Panc1 (cell line): ENCODE measurements at regions not wholly inside any gene's neighbourhood (a gene's known extent, or its start where the extent isn't known, plus 50 kb on each side); places are given as distances from the start of the nearest gene placed in this dataset.

Experiments used
- POLR2AphosphoS5 ChIP-seq: IDR thresholded peaks from 2 replicates; pipeline ENCODE4 v1.6.1; 2012; ENCODE audit warnings: mild to moderate bottlenecking, low read depth, low read length, moderate library complexity
- SIN3A ChIP-seq: IDR thresholded peaks from 2 replicates; pipeline ENCODE4 v1.6.1; 2012; ENCODE audit warnings: low read depth, mild to moderate bottlenecking, low read length, moderate library complexity, borderline replicate concordance; ENCODE audit not compliant: insufficient read depth
- TF ChIP-seq, protein P1 (sequence below): fragments of 450-650 bp; IDR thresholded peaks from 2 replicates; pipeline ENCODE4 v1.5.1; 2017; ENCODE audit warnings: mild to moderate bottlenecking
- TF ChIP-seq, protein P2 (sequence below), 2 experiments: IDR thresholded peaks; 2 replicates each; pipeline ENCODE4 v1.6.1; 2011 to 2012; ENCODE audit warnings: low read depth in 2 of 2, control low read depth in 1 of 2, low read length in 1 of 2, mild to moderate bottlenecking in 1 of 2, moderate library complexity in 1 of 2; ENCODE audit not compliant: insufficient read depth in 1 of 2

DNA sequence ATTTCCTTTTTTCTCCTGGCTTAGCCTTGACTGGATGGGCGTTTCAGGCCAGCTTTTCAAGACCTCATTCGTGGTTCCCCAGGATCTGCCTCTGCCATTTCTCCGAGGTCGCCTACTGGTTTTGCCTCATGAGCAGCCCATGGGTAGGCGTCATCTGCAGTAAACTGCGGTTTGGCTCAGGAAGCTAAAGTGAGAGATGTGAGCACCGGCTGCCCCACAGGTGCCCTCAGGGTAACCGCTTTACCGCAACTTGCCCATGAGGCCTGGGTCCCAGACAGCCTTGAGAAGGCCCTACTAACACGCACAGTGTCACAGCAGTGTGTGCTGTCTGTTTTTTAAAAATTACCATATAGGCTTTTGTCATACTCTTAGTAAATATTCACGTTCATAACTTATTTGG, 53.4 kb upstream of the TBXT start:
- TF ChIP-seq, protein P1, sequence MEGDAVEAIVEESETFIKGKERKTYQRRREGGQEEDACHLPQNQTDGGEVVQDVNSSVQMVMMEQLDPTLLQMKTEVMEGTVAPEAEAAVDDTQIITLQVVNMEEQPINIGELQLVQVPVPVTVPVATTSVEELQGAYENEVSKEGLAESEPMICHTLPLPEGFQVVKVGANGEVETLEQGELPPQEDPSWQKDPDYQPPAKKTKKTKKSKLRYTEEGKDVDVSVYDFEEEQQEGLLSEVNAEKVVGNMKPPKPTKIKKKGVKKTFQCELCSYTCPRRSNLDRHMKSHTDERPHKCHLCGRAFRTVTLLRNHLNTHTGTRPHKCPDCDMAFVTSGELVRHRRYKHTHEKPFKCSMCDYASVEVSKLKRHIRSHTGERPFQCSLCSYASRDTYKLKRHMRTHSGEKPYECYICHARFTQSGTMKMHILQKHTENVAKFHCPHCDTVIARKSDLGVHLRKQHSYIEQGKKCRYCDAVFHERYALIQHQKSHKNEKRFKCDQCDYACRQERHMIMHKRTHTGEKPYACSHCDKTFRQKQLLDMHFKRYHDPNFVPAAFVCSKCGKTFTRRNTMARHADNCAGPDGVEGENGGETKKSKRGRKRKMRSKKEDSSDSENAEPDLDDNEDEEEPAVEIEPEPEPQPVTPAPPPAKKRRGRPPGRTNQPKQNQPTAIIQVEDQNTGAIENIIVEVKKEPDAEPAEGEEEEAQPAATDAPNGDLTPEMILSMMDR, result no peak
- TF ChIP-seq SIN3A (no peak), POLR2AphosphoS5 (no peak)
- TF ChIP-seq, protein P2, sequence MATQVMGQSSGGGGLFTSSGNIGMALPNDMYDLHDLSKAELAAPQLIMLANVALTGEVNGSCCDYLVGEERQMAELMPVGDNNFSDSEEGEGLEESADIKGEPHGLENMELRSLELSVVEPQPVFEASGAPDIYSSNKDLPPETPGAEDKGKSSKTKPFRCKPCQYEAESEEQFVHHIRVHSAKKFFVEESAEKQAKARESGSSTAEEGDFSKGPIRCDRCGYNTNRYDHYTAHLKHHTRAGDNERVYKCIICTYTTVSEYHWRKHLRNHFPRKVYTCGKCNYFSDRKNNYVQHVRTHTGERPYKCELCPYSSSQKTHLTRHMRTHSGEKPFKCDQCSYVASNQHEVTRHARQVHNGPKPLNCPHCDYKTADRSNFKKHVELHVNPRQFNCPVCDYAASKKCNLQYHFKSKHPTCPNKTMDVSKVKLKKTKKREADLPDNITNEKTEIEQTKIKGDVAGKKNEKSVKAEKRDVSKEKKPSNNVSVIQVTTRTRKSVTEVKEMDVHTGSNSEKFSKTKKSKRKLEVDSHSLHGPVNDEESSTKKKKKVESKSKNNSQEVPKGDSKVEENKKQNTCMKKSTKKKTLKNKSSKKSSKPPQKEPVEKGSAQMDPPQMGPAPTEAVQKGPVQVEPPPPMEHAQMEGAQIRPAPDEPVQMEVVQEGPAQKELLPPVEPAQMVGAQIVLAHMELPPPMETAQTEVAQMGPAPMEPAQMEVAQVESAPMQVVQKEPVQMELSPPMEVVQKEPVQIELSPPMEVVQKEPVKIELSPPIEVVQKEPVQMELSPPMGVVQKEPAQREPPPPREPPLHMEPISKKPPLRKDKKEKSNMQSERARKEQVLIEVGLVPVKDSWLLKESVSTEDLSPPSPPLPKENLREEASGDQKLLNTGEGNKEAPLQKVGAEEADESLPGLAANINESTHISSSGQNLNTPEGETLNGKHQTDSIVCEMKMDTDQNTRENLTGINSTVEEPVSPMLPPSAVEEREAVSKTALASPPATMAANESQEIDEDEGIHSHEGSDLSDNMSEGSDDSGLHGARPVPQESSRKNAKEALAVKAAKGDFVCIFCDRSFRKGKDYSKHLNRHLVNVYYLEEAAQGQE (IDR thresholded peaks at IDR 0.05; ENCODE audit: insufficient read depth in 1 of 2, low read depth in 2 of 2, low read length in 1 of 2), result no peak
